ENCODE measurements at regions not wholly inside any gene's neighbourhood (a gene's known extent, or its start where the extent isn't known, plus 50 kb on each side); places are given as distances from the start of the nearest gene placed in this dataset.

DNA sequence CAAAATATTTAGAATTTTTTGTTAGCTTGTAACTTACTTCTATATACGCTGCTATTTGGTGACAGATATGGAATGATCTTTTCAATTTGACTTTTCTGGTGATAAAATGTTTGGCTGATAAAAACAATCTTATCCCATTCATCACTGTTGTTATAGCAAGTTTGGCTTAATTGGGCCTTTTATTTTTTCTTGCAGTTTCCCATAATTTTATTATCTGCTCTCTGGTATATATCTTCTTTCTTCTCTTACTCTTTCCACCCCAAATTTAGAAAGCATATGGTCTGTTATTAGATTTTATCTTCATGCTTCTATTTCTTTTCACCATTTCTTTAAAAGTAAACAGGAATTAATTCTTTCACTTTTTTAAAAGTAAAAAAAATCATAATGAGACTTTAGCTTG is 474.4 kb downstream of the TLE1 start:
- TF ChIP-seq, protein P1, sequence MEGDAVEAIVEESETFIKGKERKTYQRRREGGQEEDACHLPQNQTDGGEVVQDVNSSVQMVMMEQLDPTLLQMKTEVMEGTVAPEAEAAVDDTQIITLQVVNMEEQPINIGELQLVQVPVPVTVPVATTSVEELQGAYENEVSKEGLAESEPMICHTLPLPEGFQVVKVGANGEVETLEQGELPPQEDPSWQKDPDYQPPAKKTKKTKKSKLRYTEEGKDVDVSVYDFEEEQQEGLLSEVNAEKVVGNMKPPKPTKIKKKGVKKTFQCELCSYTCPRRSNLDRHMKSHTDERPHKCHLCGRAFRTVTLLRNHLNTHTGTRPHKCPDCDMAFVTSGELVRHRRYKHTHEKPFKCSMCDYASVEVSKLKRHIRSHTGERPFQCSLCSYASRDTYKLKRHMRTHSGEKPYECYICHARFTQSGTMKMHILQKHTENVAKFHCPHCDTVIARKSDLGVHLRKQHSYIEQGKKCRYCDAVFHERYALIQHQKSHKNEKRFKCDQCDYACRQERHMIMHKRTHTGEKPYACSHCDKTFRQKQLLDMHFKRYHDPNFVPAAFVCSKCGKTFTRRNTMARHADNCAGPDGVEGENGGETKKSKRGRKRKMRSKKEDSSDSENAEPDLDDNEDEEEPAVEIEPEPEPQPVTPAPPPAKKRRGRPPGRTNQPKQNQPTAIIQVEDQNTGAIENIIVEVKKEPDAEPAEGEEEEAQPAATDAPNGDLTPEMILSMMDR (IDR thresholded peaks at IDR 0.05; ENCODE audit: low read length), result no peak
- no peak for TF ChIP-seq EZH2 (optimal IDR thresholded peaks at IDR 0.05; ENCODE audit: low read depth, low read length)
